Caco-2 (cell line): ENCODE measurements at regions not wholly inside any gene's neighbourhood (a gene's known extent, or its start where the extent isn't known, plus 50 kb on each side); places are given as distances from the start of the nearest gene placed in this dataset.

Experiments
- BruUV-seq: library from RNA; stranded (reverse); fragments of 400-500 nt; replicated peaks from 2 replicates; lab custom pipeline; 2021; lab: Mats Ljungman, UMichigan
- CTCF ChIA-PET: fragments of 300-600 bp; sonication (Branson Sonifier 250); formaldehyde crosslinking; loops from one replicate; lab custom pipeline; 2022; ENCODE audit warnings: antibody characterized with exemption; lab: Charles Lee
- POLR2A ChIA-PET: fragments of 300-600 bp; sonication (Branson Sonifier 250); formaldehyde crosslinking; loops from one replicate; lab custom pipeline; 2022; ENCODE audit warnings: antibody characterized with exemption; lab: Charles Lee
- DNase-seq, 2 experiments: peaks; one replicate each; pipeline versions ENCODE4 v3.0.0 to v3.0.0-alpha.2; 2020 to 2022
- H3K27me3 ChIP-seq: replicated peaks from 2 replicates; pipeline ENCODE4 v1.6.0; 2011; ENCODE audit warnings: low read length; ENCODE audit not compliant: control insufficient read depth, insufficient read depth
- H3K36me3 ChIP-seq: 2 replicates; pipeline ENCODE4 v1.5.1; 2011; ENCODE audit warnings: low read length; ENCODE audit not compliant: control insufficient read depth, insufficient read depth
- H3K4me1 ChIP-seq: fragments of 250-450 bp; sonication (Bioruptor Pico); 2 replicates; pipeline ENCODE4 v1.5.1; 2020; ENCODE audit warnings: mild to moderate bottlenecking
- H3K4me3 ChIP-seq: 2 replicates; pipeline ENCODE4 v1.5.1; 2011; ENCODE audit warnings: low read depth, mild to moderate bottlenecking, control low read depth, low read length
- H3K9me3 ChIP-seq: fragments of 250-450 bp; sonication (Bioruptor Pico); 2 replicates; pipeline ENCODE4 v1.5.1; 2020; ENCODE audit warnings: mild to moderate bottlenecking, moderate library complexity
- H3K27ac Mint-ChIP-seq: one replicate; pipeline ENCODE4 v1.8.0; 2022; ENCODE audit warnings: mixed read lengths; ENCODE audit not compliant: unreplicated experiment
- H3K27me3 Mint-ChIP-seq: one replicate; pipeline ENCODE4 v1.8.0; 2022; ENCODE audit warnings: mixed read lengths; ENCODE audit not compliant: insufficient read depth, unreplicated experiment
- H3K36me3 Mint-ChIP-seq: one replicate; pipeline ENCODE4 v1.8.0; 2022; ENCODE audit warnings: mild to moderate bottlenecking, mixed read lengths; ENCODE audit not compliant: insufficient read depth, unreplicated experiment
- H3K4me1 Mint-ChIP-seq: one replicate; pipeline ENCODE4 v1.8.0; 2022; ENCODE audit warnings: low read depth, mixed read lengths; ENCODE audit not compliant: unreplicated experiment
- H3K4me3 Mint-ChIP-seq: one replicate; pipeline ENCODE4 v1.8.0; 2022; ENCODE audit warnings: mild to moderate bottlenecking, moderate library complexity, mixed read lengths; ENCODE audit not compliant: unreplicated experiment
- H3K9me3 Mint-ChIP-seq: one replicate; pipeline ENCODE4 v1.8.0; 2022; ENCODE audit warnings: mixed read lengths; ENCODE audit not compliant: unreplicated experiment
- CTCF ChIP-seq, 2 experiments: fragments of 200-600 bp in 1 of 2; IDR thresholded peaks; 1 replicate in 1 of 2; 2 replicates in 1 of 2; pipeline versions ENCODE4 v1.5.1 to v1.8.0; 2011 to 2022; ENCODE audit warnings: antibody characterized with exemption in 1 of 2, control low read depth in 1 of 2, inconsistent platforms in 1 of 2, low read depth in 1 of 2, low read length in 1 of 2, mild to moderate bottlenecking in 1 of 2, moderate library complexity in 1 of 2; ENCODE audit not compliant: insufficient read depth in 1 of 2, severe bottlenecking in 1 of 2, unreplicated experiment in 1 of 2
- intact Hi-C: fragments of 100-400 bp; cut with micrococcal nuclease; formaldehyde crosslinking; loops from one replicate; pipeline ENCODE4 v1.10.0; 2022; ENCODE audit not compliant: unreplicated experiment

GRCh38 chr3:168544097-168544957 is 448.6 kb upstream of the GOLIM4 start:
- H3K4me1 ChIP-seq: peaks cover 6% of the 10 kb centered on the region
- no peaks in the 10 kb centered on the region for H3K4me1 Mint-ChIP-seq
- H3K36me3 Mint-ChIP-seq: no peaks in the 10 kb centered on the region
- peaks cover 4% of the 10 kb centered on the region for H3K27me3 Mint-ChIP-seq
- peak in 1 of 2 experiments; percentile 1 for TF ChIP-seq CTCF (IDR thresholded peaks at IDR 0.05; ENCODE audit: insufficient read depth in 1 of 2, low read depth in 1 of 2, low read length in 1 of 2, severe bottlenecking in 1 of 2, unreplicated experiment in 1 of 2)
- H3K9me3 Mint-ChIP-seq: no peaks in the 10 kb centered on the region
- no peaks in the 10 kb centered on the region for H3K9me3 ChIP-seq
- ChIA-PET CTCF (no interaction called here), POLR2A (no interaction called here)
- no peaks in the 10 kb centered on the region for H3K27me3 ChIP-seq
- H3K36me3 ChIP-seq: no peaks in the 10 kb centered on the region
- H3K27ac Mint-ChIP-seq: no peak overlapping the region
- H3K4me3 ChIP-seq: no peak overlapping the region
- H3K4me3 Mint-ChIP-seq: no peak overlapping the region
- BruUV-seq: no TSS peak
- intact Hi-C loops: no loop called here
- DNase-seq: no peak

- Histone ChIP-seq H3K4me1 (no peaks in the 10 kb centered on the region), H3K27me3 (no peaks in the 10 kb centered on the region), H3K36me3 (no peaks in the 10 kb centered on the region), H3K4me3 (no peak overlapping the region), H3K9me3 (no peaks in the 10 kb centered on the region)
- Mint-ChIP-seq H3K36me3 (no peaks in the 10 kb centered on the region), H3K4me1 (no peaks in the 10 kb centered on the region), H3K4me3 (no peak overlapping the region), H3K27ac (no peak overlapping the region), H3K27me3 (peaks cover 7% of the 10 kb centered on the region), H3K9me3 (no peaks in the 10 kb centered on the region)
- no peak for TF ChIP-seq CTCF (IDR thresholded peaks at IDR 0.05; ENCODE audit: insufficient read depth in 1 of 2, low read depth in 1 of 2, low read length in 1 of 2, severe bottlenecking in 1 of 2, unreplicated experiment in 1 of 2)
- intact Hi-C loops: no loop called here
- no TSS peak for BruUV-seq
- ChIA-PET CTCF (no interaction called here), POLR2A (no interaction called here)
- no peak for DNase-seq
Measured at GRCh38 chr3:168540726-168541125, 445.0 kb upstream of the GOLIM4 start.

- Histone ChIP-seq H3K4me3 (no peak overlapping the region), H3K36me3 (no peaks in the 10 kb centered on the region), H3K27me3 (no peaks in the 10 kb centered on the region), H3K4me1 (no peaks in the 10 kb centered on the region), H3K9me3 (no peaks in the 10 kb centered on the region)
- intact Hi-C loops: no loop called here
- H3K27me3 Mint-ChIP-seq: peaks cover 7% of the 10 kb centered on the region
- no peak for DNase-seq
- H3K27ac Mint-ChIP-seq: no peak overlapping the region
- no peaks in the 10 kb centered on the region for H3K9me3 Mint-ChIP-seq
- ChIA-PET CTCF (no interaction called here), POLR2A (no interaction called here)
- no peak overlapping the region for H3K4me3 Mint-ChIP-seq
- BruUV-seq: no TSS peak
- no peaks in the 10 kb centered on the region for H3K36me3 Mint-ChIP-seq
- no peaks in the 10 kb centered on the region for H3K4me1 Mint-ChIP-seq
- no peak for TF ChIP-seq CTCF (IDR thresholded peaks at IDR 0.05; ENCODE audit: insufficient read depth in 1 of 2, low read depth in 1 of 2, low read length in 1 of 2, severe bottlenecking in 1 of 2, unreplicated experiment in 1 of 2)
Measured at GRCh38 chr3:168539909-168540308, 444.2 kb upstream of the GOLIM4 start.
